Esophagus muscularis mucosa (tissue), 3 donors: ENCODE measurements at regions not wholly inside any gene's neighbourhood (a gene's known extent, or its start where the extent isn't known, plus 50 kb on each side); places are given as distances from the start of the nearest gene placed in this dataset.

Experiments used
- POLR2A ChIP-seq: fragments of 450-650 bp; IDR thresholded peaks from one replicate; pipeline ENCODE4 v1.6.1; 2017; ENCODE audit warnings: antibody characterized with exemption, moderate library complexity, mild to moderate bottlenecking, low read depth
- POLR2AphosphoS5 ChIP-seq, 2 donors: sonication (generic); formaldehyde crosslinking; IDR thresholded peaks; one replicate each; pipeline ENCODE4 v1.6.1; 2017; ENCODE audit warnings: antibody characterized with exemption in 2 of 2
- TF ChIP-seq, protein P1 (sequence below), 3 experiments: fragments of 200-600 bp in 2 of 3; fragments of 450-650 bp in 1 of 3; sonication (generic) in 2 of 3; IDR thresholded peaks; one replicate each; pipeline ENCODE4 v1.5.1; 2017 to 2019; ENCODE audit warnings: antibody characterized with exemption in 3 of 3, mild to moderate bottlenecking in 2 of 3, moderate library complexity in 1 of 3

DNA sequence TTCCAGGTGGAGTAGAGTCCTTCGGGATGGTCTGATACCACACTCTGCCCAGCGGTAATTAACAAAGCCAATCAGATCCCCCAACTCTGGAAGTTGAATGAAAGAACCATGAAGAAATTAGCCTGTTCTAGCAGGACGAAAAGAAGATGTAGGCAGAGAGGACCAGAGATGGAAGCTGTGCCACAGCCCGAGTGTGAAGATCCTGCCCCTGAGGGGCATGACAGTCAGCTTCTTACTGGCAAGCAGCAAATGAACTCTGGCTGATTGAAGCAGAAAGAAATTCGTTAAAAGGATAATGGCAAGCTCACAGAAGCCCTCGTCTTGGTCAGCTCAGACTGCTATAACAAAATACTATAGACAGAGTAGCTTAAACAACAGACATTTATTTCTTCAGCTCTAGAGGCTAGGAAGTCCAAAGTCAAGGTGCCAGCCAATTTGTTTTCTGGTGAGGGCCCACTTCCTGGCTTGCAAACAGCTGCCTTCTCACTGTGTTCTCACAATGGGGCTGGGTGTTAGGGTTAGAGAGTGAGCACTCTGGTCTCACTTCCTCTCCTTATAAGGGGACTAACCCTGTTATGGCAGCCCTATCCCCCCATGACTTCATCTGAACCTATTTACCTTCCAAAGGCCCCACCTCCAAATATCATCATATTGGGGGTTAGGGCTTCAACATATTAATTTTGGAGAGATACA lies 307.1 kb downstream of the VPS13C start:
- TF ChIP-seq POLR2AphosphoS5 (IDR thresholded peaks at IDR 0.05) (no peak), POLR2A (no peak)
- TF ChIP-seq, protein P1, sequence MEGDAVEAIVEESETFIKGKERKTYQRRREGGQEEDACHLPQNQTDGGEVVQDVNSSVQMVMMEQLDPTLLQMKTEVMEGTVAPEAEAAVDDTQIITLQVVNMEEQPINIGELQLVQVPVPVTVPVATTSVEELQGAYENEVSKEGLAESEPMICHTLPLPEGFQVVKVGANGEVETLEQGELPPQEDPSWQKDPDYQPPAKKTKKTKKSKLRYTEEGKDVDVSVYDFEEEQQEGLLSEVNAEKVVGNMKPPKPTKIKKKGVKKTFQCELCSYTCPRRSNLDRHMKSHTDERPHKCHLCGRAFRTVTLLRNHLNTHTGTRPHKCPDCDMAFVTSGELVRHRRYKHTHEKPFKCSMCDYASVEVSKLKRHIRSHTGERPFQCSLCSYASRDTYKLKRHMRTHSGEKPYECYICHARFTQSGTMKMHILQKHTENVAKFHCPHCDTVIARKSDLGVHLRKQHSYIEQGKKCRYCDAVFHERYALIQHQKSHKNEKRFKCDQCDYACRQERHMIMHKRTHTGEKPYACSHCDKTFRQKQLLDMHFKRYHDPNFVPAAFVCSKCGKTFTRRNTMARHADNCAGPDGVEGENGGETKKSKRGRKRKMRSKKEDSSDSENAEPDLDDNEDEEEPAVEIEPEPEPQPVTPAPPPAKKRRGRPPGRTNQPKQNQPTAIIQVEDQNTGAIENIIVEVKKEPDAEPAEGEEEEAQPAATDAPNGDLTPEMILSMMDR (IDR thresholded peaks at IDR 0.05): no peak
